Muscle of leg (tissue), 3 donors: ENCODE measurements at regions not wholly inside any gene's neighbourhood (a gene's known extent, or its start where the extent isn't known, plus 50 kb on each side); places are given as distances from the start of the nearest gene placed in this dataset.

Experiments used
- DNase-seq: peaks from one replicate; pipeline ENCODE4 v3.0.0; 2013
- H3K27ac ChIP-seq: one replicate; pipeline ENCODE4 v1.5.1; 2013; ENCODE audit warnings: mild to moderate bottlenecking, low read length, control low read depth
- H3K27me3 ChIP-seq: one replicate; pipeline ENCODE4 v1.6.1; 2013; ENCODE audit warnings: low read length; ENCODE audit not compliant: control insufficient read depth, insufficient read depth
- H3K36me3 ChIP-seq: one replicate; pipeline ENCODE4 v1.6.1; 2013; ENCODE audit warnings: low read length; ENCODE audit not compliant: control insufficient read depth, insufficient read depth
- H3K4me1 ChIP-seq: one replicate; pipeline ENCODE4 v1.6.1; 2013; ENCODE audit warnings: low read length; ENCODE audit not compliant: control insufficient read depth, insufficient read depth
- H3K4me3 ChIP-seq: one replicate; pipeline ENCODE4 v1.5.1; 2013; ENCODE audit warnings: low read length, control low read depth
- H3K9me3 ChIP-seq: replicated peaks from 2 replicates; pipeline ENCODE4 v1.6.1; 2013; ENCODE audit warnings: low read depth, low read length; ENCODE audit not compliant: control insufficient read depth
- WGBS: methylation state at CpG from one replicate; pipeline ENCODE4 v1.1.5; 2013; ENCODE audit warnings: missing lambda C conversion rate; ENCODE audit not compliant: insufficient coverage; 5-methylcytosine and 5-hydroxymethylcytosine counted together

DNA sequence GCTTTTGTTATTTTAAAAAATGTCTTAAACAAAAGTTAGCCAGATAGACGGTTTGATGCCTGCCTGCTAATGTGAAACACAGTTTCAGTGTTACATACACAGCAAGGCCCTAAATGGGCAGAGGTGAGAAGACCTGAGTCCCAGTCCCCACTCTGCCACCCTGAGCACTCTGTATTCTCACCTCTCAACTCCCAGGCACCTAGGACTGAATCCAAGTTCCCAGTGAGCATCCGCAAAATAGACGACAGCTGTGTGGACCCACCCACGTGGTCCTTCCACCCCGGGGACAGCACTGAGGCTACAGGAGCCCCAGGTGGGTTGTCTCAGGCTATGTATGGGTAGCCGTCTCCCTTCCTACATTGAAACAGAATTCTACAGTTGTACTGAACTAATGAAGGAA, 111.5 kb downstream of the RPL27A start:
- no peak for DNase-seq
- Histone ChIP-seq H3K27ac (no peak overlapping the region), H3K4me1 (peaks cover 14% of the 10 kb centered on the region), H3K36me3 (peaks cover 19% of the 10 kb centered on the region), H3K9me3 (no peaks in the 10 kb centered on the region), H3K4me3 (no peak overlapping the region), H3K27me3 (no peaks in the 10 kb centered on the region)
- WGBS: 100% methylated on average over 1 of the region's 6 CpGs

- Histone ChIP-seq H3K9me3 (no peaks in the 10 kb centered on the region), H3K27me3 (no peaks in the 10 kb centered on the region), H3K27ac (no peak overlapping the region), H3K4me1 (peaks cover 14% of the 10 kb centered on the region), H3K4me3 (no peak overlapping the region), H3K36me3 (peaks cover 24% of the 10 kb centered on the region)
- 77% methylated on average over 2 of the region's 2 CpGs for WGBS
- DNase-seq: no peak
Observed at GRCh38 chr11:8794677-8795103, 112.1 kb downstream of the RPL27A start.

DNA sequence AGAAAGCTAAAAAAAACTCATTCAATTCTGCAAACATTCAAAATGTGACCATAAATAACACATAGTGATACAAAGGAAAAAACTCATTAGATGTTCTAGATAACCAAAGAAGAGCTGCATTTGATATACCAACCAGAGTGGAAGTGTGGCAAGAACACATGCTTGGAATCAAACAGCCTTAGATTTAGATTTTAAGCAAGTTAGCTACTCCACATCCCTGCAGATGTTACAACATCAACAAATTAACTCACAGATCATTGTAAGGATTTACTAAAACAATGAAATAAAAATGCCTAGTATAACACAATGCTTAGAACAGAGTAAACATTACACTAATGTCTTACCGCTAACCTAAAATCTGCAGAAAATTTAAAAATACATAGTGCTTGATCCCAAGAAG, 114.0 kb upstream of the AKIP1 start:
- no peak overlapping the region for H3K4me3 ChIP-seq
- no peaks in the 10 kb centered on the region for H3K9me3 ChIP-seq
- WGBS: 60% methylated on average over 1 of the region's 1 CpG
- H3K4me1 ChIP-seq: peaks cover 14% of the 10 kb centered on the region
- H3K27ac ChIP-seq: no peak overlapping the region
- no peaks in the 10 kb centered on the region for H3K27me3 ChIP-seq
- H3K36me3 ChIP-seq: peaks cover 36% of the 10 kb centered on the region
- no peak for DNase-seq

DNA sequence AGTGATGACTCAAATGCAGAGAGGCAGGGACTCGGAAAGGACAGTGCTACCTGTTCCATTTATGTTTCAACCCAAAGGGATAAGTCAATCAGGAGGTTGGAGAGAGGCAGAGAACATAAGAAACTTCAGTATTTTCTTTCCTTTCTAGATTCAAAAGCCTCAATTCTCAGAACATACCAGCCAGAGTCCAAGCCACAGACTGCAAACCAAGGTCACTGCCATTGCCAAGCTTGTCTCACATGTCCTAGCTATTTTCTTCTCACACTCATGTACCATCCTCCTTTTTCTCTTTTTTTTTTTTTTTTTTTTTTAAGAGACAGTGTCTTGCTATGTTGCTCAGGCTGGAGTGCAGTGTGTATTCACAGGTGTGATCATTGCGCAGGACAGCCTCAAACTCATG, 111.7 kb upstream of the AKIP1 start:
- Histone ChIP-seq H3K27me3 (no peaks in the 10 kb centered on the region), H3K4me1 (peaks cover 13% of the 10 kb centered on the region), H3K36me3 (peaks cover 45% of the 10 kb centered on the region), H3K27ac (no peak overlapping the region), H3K4me3 (no peak overlapping the region), H3K9me3 (no peaks in the 10 kb centered on the region)
- no peak for DNase-seq
- WGBS: 100% methylated on average over 1 of the region's 2 CpGs

DNA sequence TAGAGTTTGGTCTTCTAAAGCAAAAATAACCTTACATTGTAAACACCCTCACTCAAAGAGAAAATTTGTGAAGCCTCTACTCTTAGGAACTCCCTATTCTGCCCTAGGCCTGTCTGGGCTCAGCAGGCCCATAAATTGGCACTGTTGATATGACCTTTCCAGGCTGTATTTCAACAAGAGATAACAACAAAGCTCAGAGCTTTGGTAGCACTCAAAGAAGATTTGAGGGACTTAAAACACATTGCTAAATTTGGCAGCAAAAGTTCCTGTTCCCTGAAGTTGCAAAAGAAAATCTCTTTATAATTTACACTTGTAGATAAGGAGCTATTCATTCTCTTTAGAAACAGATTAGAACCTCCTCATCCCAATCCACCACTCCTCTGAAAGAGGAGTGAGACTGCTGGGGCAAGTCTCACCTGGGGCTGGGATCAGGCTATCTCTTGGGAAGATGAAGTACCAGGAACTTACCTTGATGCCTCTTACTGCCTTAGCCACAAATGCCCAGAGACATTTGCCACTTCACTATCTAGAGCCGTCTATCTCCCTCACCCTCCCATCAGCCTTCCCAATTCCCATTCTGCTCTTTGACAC, 110.4 kb upstream of the AKIP1 start:
- Histone ChIP-seq H3K4me1 (peaks cover 6% of the 10 kb centered on the region), H3K27me3 (no peaks in the 10 kb centered on the region), H3K9me3 (no peaks in the 10 kb centered on the region), H3K27ac (no peak overlapping the region), H3K36me3 (peaks cover 40% of the 10 kb centered on the region), H3K4me3 (no peak overlapping the region)
- DNase-seq: no peak
- WGBS: 47% methylated on average over 1 of the region's 1 CpG

DNA sequence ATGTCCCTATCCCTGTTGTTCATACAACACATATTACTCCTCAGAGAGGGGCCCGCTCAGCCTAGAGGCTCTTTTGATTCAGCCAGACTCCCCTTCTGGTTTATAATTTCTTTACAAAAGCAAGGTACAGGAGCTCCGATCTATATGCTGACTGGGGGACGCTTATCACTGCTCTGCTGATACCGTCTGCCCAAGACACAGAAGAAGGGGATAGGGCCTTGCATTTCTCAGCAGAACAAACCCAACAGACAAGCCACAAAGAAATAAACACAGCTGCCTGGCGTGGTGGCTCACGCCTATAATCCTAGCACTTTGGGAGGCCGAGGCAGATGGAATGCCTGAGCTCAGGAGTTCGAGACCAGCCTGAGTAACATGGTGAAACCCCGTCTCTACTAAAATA, 109.9 kb upstream of the AKIP1 start:
- H3K27ac ChIP-seq: no peak overlapping the region
- no peak for DNase-seq
- H3K27me3 ChIP-seq: no peaks in the 10 kb centered on the region
- H3K36me3 ChIP-seq: peaks cover 40% of the 10 kb centered on the region
- H3K9me3 ChIP-seq: no peaks in the 10 kb centered on the region
- 86% methylated on average over 6 of the region's 9 CpGs for WGBS
- H3K4me1 ChIP-seq: peaks cover 12% of the 10 kb centered on the region
- H3K4me3 ChIP-seq: no peak overlapping the region

- Histone ChIP-seq H3K27me3 (no peaks in the 10 kb centered on the region), H3K4me1 (peaks cover 20% of the 10 kb centered on the region), H3K27ac (no peak overlapping the region), H3K36me3 (peaks cover 40% of the 10 kb centered on the region), H3K4me3 (no peak overlapping the region), H3K9me3 (no peaks in the 10 kb centered on the region)
- no peak for DNase-seq
- WGBS: 51% methylated on average over 2 of the region's 5 CpGs
Observed at GRCh38 chr11:8802251-8802650, 108.7 kb upstream of the AKIP1 start.

DNA sequence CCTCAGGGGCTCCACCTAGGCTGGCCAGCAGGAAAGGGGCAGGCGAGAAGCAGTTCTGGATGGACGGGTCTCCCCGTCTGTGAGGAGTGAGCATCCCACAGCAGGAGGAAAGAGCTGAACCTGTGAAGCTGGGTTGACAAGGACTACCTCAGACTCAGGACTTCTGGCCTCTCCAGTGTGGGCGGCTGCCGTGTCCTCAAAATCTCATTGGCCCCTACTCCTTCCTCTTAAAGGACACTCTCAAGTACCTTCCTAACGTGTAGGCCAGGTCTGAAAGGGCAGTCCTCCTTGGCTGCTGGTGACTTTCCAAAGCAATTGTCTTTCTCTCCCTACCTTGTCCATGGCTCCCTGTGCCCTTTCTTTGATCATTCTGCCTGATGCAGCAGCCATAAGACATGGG, 107.0 kb upstream of the AKIP1 start:
- Histone ChIP-seq H3K4me1 (peaks cover 37% of the 10 kb centered on the region), H3K27ac (no peak overlapping the region), H3K9me3 (no peaks in the 10 kb centered on the region), H3K27me3 (no peaks in the 10 kb centered on the region), H3K36me3 (peaks cover 31% of the 10 kb centered on the region), H3K4me3 (no peak overlapping the region)
- no peak for DNase-seq
- 88% methylated on average over 3 of the region's 6 CpGs for WGBS

GRCh38 chr11:8805296-8805695, 105.7 kb upstream of the AKIP1 start:
- DNase-seq: peak; percentile 50
- no peak overlapping the region for H3K27ac ChIP-seq
- H3K27me3 ChIP-seq: no peaks in the 10 kb centered on the region
- WGBS: 0% methylated on average over 1 of the region's 3 CpGs
- H3K4me1 ChIP-seq: peaks cover 49% of the 10 kb centered on the region
- H3K4me3 ChIP-seq: no peak overlapping the region
- H3K9me3 ChIP-seq: no peaks in the 10 kb centered on the region
- H3K36me3 ChIP-seq: peaks cover 21% of the 10 kb centered on the region

DNA sequence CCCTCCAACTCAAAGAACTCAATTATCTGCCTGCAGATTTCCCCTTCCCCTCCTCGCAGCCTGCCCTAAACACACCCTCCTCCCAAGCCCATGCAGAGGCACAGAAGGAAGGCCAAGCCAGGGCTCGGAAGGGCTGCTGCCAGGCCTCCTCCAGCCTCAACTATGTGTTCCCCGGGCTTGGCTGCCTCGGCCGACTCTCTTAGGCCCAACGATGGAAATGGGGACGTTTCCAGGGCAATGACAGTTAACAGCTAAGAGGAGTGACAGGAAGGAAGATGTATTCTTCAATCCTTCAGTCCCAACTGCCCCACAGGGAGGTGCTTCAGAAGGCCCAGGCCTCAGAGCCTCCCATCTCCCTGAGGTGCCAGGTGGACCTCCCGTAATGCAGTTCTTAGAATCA, 104.0 kb upstream of the AKIP1 start:
- WGBS: 63% methylated on average over 4 of the region's 8 CpGs
- peak overlapping the region; percentile 97 for H3K27ac ChIP-seq
- H3K36me3 ChIP-seq: peaks cover 13% of the 10 kb centered on the region
- H3K4me1 ChIP-seq: peaks cover 59% of the 10 kb centered on the region
- H3K4me3 ChIP-seq: no peak overlapping the region
- no peak for DNase-seq
- no peaks in the 10 kb centered on the region for H3K9me3 ChIP-seq
- H3K27me3 ChIP-seq: no peaks in the 10 kb centered on the region
